AG04450 (cell line): ENCODE measurements at regions not wholly inside any gene's neighbourhood (a gene's known extent, or its start where the extent isn't known, plus 50 kb on each side); places are given as distances from the start of the nearest gene placed in this dataset.

Experiments used
- CTCF ChIA-PET: fragments of 300-600, 350-600 bp; formaldehyde crosslinking; extraction: SDS; loops from one replicate; lab custom pipeline; 2022; ENCODE audit warnings: antibody characterized with exemption, inconsistent platforms; lab: Charles Lee
- POLR2A ChIA-PET: fragments of 350-600 bp; formaldehyde crosslinking; extraction: SDS; loops from one replicate; lab custom pipeline; 2021; ENCODE audit warnings: antibody characterized with exemption, inconsistent platforms; lab: Yijun Ruan, JAX
- DNase-seq: peaks from one replicate; pipeline ENCODE4 v3.0.0-alpha.2; 2011; ENCODE audit warnings: low read depth, low spot score
- H3K27ac ChIP-seq: one replicate; pipeline ENCODE4 v1.5.1; 2012; ENCODE audit warnings: low read depth, low read length, control low read depth
- H3K27me3 ChIP-seq: one replicate; pipeline ENCODE4 v1.6.0; 2012; ENCODE audit warnings: low read length; ENCODE audit not compliant: control insufficient read depth, insufficient read depth
- H3K4me3 ChIP-seq: 2 replicates; pipeline ENCODE4 v1.5.1; 2011; ENCODE audit warnings: mild to moderate bottlenecking, low read depth, low read length, control low read depth
- H3K9me3 ChIP-seq: 2 replicates; pipeline ENCODE4 v1.5.1; 2012; ENCODE audit warnings: low read length; ENCODE audit not compliant: control insufficient read depth, insufficient read depth
- TF ChIP-seq, protein P1 (sequence below): IDR thresholded peaks from 2 replicates; pipeline ENCODE4 v1.5.1; 2011; ENCODE audit warnings: low read depth, low read length, control low read depth, inconsistent platforms

DNA sequence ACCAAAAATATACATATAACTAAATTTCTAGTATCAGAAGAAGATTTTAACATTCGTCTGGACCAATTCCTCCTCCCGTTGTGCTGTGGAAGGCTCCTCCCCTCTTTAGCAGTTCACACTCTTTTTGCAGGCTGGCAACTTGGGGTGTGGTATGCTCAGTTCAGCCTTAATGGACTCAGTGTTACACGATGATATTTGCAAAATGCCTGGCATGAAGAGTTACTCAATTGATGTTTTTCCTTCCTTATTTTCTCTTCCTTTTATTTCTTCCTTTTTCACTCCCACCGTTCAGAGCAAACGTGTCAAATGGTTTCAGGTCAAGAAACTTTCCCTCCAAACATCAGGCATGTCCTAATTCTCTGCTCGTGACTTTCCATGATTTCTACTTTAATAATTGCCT is 248.3 kb downstream of the PHF14 start:
- no peak for DNase-seq
- CTCF ChIA-PET: no interaction called here
- H3K27ac ChIP-seq: no peak overlapping the region
- POLR2A ChIA-PET: no interaction called here
- H3K4me3 ChIP-seq: no peak overlapping the region
- no peaks in the 10 kb centered on the region for H3K9me3 ChIP-seq
- TF ChIP-seq, protein P1, sequence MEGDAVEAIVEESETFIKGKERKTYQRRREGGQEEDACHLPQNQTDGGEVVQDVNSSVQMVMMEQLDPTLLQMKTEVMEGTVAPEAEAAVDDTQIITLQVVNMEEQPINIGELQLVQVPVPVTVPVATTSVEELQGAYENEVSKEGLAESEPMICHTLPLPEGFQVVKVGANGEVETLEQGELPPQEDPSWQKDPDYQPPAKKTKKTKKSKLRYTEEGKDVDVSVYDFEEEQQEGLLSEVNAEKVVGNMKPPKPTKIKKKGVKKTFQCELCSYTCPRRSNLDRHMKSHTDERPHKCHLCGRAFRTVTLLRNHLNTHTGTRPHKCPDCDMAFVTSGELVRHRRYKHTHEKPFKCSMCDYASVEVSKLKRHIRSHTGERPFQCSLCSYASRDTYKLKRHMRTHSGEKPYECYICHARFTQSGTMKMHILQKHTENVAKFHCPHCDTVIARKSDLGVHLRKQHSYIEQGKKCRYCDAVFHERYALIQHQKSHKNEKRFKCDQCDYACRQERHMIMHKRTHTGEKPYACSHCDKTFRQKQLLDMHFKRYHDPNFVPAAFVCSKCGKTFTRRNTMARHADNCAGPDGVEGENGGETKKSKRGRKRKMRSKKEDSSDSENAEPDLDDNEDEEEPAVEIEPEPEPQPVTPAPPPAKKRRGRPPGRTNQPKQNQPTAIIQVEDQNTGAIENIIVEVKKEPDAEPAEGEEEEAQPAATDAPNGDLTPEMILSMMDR: no peak
- no peaks in the 10 kb centered on the region for H3K27me3 ChIP-seq

DNA sequence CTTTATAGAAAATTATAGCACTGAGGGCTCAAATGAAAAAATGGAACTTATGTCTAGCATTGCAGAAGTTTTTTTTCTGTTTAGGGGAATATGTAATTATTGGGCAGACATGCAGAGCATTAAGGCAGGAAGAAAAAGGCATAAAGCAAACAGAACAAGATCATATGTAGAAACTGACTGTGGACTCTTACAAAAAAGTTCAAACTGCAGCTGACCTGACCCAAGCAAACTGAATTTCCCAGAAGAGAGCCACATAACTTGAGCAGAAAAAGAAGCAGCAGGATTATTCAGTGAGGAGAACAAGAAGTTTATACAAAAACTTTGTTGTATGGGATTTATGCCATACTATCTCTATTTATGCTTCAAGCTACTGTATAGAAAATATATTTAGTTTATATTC is 250.9 kb downstream of the PHF14 start:
- DNase-seq: no peak
- POLR2A ChIA-PET: no interaction called here
- no peak overlapping the region for H3K4me3 ChIP-seq
- H3K9me3 ChIP-seq: no peaks in the 10 kb centered on the region
- TF ChIP-seq, protein P1: no peak
- CTCF ChIA-PET: interaction anchor here (1.0 to 2.9 kb wide), 2 partner anchors 13 to 265 kb away, joined by 3 to 12 read pairs; no protein-coding TSS in a partner anchor
- H3K27ac ChIP-seq: no peak overlapping the region
- no peaks in the 10 kb centered on the region for H3K27me3 ChIP-seq

DNA sequence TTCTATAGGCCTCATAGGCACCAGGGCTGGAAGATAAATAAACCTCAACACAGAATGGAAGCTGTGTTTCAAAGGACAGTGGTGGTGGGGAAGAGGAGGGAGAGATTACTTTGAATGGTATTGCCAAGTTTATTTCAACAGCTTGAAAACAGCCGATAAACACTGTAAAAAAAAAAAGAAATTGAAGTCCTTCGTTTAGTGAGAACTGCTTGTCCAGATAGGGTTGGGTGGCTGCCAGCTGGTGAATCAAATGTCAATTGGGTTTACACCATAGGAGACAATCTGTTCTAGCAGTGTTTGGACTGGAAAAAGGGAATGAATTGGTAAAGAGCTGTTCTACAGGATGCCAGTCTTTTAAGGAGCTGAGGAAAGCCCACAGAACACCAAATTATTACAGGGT is 254.8 kb downstream of the PHF14 start:
- POLR2A ChIA-PET: no interaction called here
- DNase-seq: no peak
- CTCF ChIA-PET: interaction anchor here (0.8 to 2.3 kb wide), 3 partner anchors 16 to 25 kb away, joined by 3 to 14 read pairs (median 4); no protein-coding TSS in a partner anchor
- TF ChIP-seq, protein P1: no peak
- no peak overlapping the region for H3K4me3 ChIP-seq
- H3K27ac ChIP-seq: no peak overlapping the region
- no peaks in the 10 kb centered on the region for H3K9me3 ChIP-seq
- no peaks in the 10 kb centered on the region for H3K27me3 ChIP-seq

DNA sequence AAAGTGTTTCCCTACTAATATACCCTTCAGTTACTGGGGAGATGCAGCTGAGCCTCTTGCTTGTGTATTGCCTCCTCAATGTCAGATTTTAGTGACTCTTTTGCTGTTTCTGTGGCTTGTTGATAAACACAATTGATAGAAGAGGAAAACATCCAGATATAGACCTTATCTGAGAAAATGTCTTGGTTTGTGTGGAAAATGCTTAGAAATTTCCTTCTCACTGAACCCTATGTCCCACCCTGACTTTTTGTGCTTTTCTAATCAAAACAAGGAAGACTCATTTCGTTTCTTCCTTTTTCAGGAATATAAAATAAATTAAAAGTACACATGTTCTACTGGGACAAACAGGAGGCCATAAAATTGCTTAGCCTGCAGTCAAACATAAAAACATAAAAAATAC is 257.5 kb downstream of the PHF14 start:
- ChIA-PET CTCF (no interaction called here), POLR2A (no interaction called here)
- H3K9me3 ChIP-seq: no peaks in the 10 kb centered on the region
- no peak overlapping the region for H3K27ac ChIP-seq
- DNase-seq: no peak
- no peaks in the 10 kb centered on the region for H3K27me3 ChIP-seq
- TF ChIP-seq, protein P1: no peak
- no peak overlapping the region for H3K4me3 ChIP-seq

DNA sequence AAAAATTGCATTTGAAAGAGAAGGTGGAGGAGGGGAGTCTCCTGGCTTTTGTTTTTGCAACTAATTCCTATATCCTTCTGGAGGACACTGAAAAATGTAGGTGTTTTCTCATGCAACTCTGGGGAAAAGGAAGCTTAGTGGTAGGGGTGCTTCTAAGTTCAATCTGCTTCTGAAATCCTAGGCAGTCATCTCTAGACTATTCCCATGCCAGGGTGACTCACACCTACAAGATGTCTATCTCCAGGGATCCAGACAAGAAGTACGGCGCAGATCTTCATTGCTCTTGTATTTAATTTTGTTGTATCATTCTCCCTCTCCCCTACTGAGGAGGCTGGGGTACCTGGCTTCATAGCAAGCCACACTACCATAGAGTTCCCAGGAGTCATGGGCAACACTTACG is 258.8 kb downstream of the PHF14 start:
- CTCF ChIA-PET: interaction anchor here (1.0 kb wide), 1 partner anchor 20 kb away, joined by 3 read pairs; no protein-coding TSS in a partner anchor
- POLR2A ChIA-PET: no interaction called here
- no peak for DNase-seq
- Histone ChIP-seq H3K4me3 (no peak overlapping the region), H3K9me3 (no peaks in the 10 kb centered on the region), H3K27me3 (no peaks in the 10 kb centered on the region), H3K27ac (no peak overlapping the region)
- TF ChIP-seq, protein P1: no peak
